ENCODE measurements at regions not wholly inside any gene's neighbourhood (a gene's known extent, or its start where the extent isn't known, plus 50 kb on each side); places are given as distances from the start of the nearest gene placed in this dataset.

DNA sequence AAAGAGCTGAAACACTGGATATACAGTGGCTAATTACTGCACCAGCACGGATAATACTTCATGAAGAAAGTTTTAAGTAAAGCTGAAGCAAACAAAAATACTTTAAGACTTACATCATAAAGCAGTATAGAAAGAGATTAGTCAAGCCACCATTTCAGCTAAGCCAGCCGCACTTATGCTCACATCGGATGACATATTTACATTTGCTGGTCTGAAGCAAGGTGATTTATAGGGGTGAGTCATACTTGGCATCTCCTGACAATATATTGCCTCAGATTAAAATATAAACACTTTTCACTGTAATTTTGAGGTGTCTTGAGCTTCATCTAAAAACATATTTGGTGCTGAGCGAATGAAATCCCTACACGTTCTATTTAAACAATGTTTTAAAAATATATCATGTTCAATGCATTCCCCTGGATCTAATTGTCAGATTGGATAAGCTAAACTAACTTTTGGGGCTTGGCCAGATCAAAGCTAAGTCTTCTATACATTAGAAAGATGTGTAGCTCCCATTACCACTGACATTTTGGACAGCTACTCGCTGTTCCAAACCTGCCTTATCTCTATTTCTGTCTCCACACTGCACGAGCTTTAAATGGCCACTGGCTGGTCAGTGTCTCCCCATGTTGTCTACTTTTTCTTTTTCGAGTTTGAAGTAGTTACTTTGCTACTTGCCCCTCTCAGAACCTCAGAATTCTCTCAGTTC, 103.2 kb downstream of the VCX2 start:
- Histone ChIP-seq H4K20me1 (ENCODE audit: insufficient read depth, low read length) (no peaks in the 10 kb centered on the region), H3K4me2 (ENCODE audit: low read length) (no peak overlapping the region), H3K4me3 (ENCODE audit: low read depth, low read length, poor library complexity, severe bottlenecking) (no peak overlapping the region), H3K4me1 (ENCODE audit: insufficient read depth, low read length, poor library complexity, severe bottlenecking) (no peaks in the 10 kb centered on the region), H3K9me2 (ENCODE audit: insufficient read depth, low read length) (no peaks in the 10 kb centered on the region), H3K36me3 (ENCODE audit: insufficient read depth, low read length) (no peaks in the 10 kb centered on the region), H2AFZ (ENCODE audit: low read length) (no peak overlapping the region), H3K9me3 (ENCODE audit: low read length) (no peaks in the 10 kb centered on the region), H3K79me2 (ENCODE audit: insufficient read depth, low read depth, low read length) (no peaks in the 10 kb centered on the region), H3K27ac (ENCODE audit: low read depth, low read length, poor library complexity, severe bottlenecking) (no peak overlapping the region)
- intact Hi-C loops (cut with micrococcal nuclease; ENCODE audit: unreplicated experiment), result no loop called here
- no TSS peak for BruUV-seq (replicated peaks)
- TF ChIP-seq, protein P1, sequence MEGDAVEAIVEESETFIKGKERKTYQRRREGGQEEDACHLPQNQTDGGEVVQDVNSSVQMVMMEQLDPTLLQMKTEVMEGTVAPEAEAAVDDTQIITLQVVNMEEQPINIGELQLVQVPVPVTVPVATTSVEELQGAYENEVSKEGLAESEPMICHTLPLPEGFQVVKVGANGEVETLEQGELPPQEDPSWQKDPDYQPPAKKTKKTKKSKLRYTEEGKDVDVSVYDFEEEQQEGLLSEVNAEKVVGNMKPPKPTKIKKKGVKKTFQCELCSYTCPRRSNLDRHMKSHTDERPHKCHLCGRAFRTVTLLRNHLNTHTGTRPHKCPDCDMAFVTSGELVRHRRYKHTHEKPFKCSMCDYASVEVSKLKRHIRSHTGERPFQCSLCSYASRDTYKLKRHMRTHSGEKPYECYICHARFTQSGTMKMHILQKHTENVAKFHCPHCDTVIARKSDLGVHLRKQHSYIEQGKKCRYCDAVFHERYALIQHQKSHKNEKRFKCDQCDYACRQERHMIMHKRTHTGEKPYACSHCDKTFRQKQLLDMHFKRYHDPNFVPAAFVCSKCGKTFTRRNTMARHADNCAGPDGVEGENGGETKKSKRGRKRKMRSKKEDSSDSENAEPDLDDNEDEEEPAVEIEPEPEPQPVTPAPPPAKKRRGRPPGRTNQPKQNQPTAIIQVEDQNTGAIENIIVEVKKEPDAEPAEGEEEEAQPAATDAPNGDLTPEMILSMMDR (conservative IDR thresholded peaks at IDR 0.05; ENCODE audit: low read length), result no peak
- no peak for TF ChIP-seq EZH2phosphoT487 (IDR thresholded peaks at IDR 0.05; ENCODE audit: borderline replicate concordance, low read depth, low read length)
- no peak for DNase-seq (ENCODE audit: low spot score)
- CTCF ChIA-PET (ENCODE audit: unreplicated experiment), result no interaction called here
- POLR2A ChIA-PET, result interaction anchor here (0.9 kb wide), 1 partner anchor 15 kb away, joined by 3 read pairs; no protein-coding TSS in a partner anchor

DNA sequence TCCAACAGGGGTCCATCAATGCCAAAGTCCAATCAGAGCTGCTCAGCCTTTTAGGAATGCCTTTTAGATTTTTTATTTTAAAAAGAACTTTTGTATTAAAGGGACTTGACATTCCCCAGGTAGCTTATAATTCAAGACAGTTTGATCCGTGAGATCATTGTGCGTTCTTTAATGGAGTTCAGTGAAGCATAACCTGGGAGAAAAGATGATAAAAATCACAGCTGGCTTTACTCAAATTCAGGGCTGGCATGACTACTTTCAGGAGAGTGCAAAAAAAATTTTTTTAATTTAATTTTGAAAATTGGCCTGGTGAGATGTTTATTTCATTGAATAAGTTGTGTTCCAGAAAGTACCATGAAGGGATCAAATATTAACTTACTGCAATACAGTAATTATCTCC, 118.2 kb downstream of the VCX2 start:
- Histone ChIP-seq H3K36me3 (ENCODE audit: insufficient read depth, low read length) (no peaks in the 10 kb centered on the region), H3K4me3 (ENCODE audit: low read depth, low read length, poor library complexity, severe bottlenecking) (no peak overlapping the region), H3K4me1 (ENCODE audit: insufficient read depth, low read length, poor library complexity, severe bottlenecking) (no peaks in the 10 kb centered on the region), H3K4me2 (ENCODE audit: low read length) (no peak overlapping the region), H2AFZ (ENCODE audit: low read length) (no peak overlapping the region), H3K79me2 (ENCODE audit: insufficient read depth, low read depth, low read length) (no peaks in the 10 kb centered on the region), H3K9me3 (ENCODE audit: low read length) (no peaks in the 10 kb centered on the region), H3K27ac (ENCODE audit: low read depth, low read length, poor library complexity, severe bottlenecking) (no peak overlapping the region), H3K9me2 (ENCODE audit: insufficient read depth, low read length) (no peaks in the 10 kb centered on the region), H4K20me1 (ENCODE audit: insufficient read depth, low read length) (no peaks in the 10 kb centered on the region)
- CTCF ChIA-PET (ENCODE audit: unreplicated experiment), result no interaction called here
- no peak for TF ChIP-seq EZH2phosphoT487 (IDR thresholded peaks at IDR 0.05; ENCODE audit: borderline replicate concordance, low read depth, low read length)
- TF ChIP-seq, protein P1 (conservative IDR thresholded peaks at IDR 0.05; ENCODE audit: low read length), result no peak
- no peak for DNase-seq (ENCODE audit: low spot score)
- intact Hi-C loops (cut with micrococcal nuclease; ENCODE audit: unreplicated experiment), result no loop called here
- POLR2A ChIA-PET, result interaction anchor here (0.7 kb wide), 1 partner anchor 15 kb away, joined by 3 read pairs; no protein-coding TSS in a partner anchor
- no TSS peak for BruUV-seq (replicated peaks)

DNA sequence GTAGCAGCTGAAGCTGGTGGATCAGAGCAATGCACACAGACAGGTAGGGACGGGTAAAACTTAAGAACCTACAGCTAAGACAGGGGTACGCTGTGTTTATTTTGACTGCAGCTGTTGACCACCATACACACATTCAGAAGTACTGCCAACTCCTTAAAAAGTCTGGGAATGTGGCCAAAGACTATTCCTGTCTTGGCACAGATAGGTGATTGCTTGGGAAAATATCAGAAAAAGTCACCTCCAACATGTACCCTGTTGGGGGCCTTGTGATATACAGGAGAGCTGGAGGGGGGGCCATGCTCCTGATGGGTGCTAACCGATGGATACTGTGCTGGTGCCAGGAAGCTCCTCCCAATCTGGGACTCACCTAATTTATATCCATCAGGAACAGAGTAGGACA, 121.2 kb downstream of the VCX2 start:
- no peaks in the 10 kb centered on the region for H3K9me3 ChIP-seq (ENCODE audit: low read length)
- H3K36me3 ChIP-seq (ENCODE audit: insufficient read depth, low read length), result no peaks in the 10 kb centered on the region
- POLR2A ChIA-PET, result no interaction called here
- H4K20me1 ChIP-seq (ENCODE audit: insufficient read depth, low read length), result no peaks in the 10 kb centered on the region
- no peak overlapping the region for H3K27ac ChIP-seq (ENCODE audit: low read depth, low read length, poor library complexity, severe bottlenecking)
- no peak overlapping the region for H2AFZ ChIP-seq (ENCODE audit: low read length)
- BruUV-seq (replicated peaks), result no TSS peak
- no peak overlapping the region for H3K4me3 ChIP-seq (ENCODE audit: low read depth, low read length, poor library complexity, severe bottlenecking)
- H3K4me2 ChIP-seq (ENCODE audit: low read length), result no peak overlapping the region
- no peaks in the 10 kb centered on the region for H3K79me2 ChIP-seq (ENCODE audit: insufficient read depth, low read depth, low read length)
- TF ChIP-seq, protein P1 (conservative IDR thresholded peaks at IDR 0.05; ENCODE audit: low read length), result no peak
- TF ChIP-seq EZH2phosphoT487 (IDR thresholded peaks at IDR 0.05; ENCODE audit: borderline replicate concordance, low read depth, low read length), result no peak
- no peaks in the 10 kb centered on the region for H3K9me2 ChIP-seq (ENCODE audit: insufficient read depth, low read length)
- CTCF ChIA-PET (ENCODE audit: unreplicated experiment), result no interaction called here
- H3K4me1 ChIP-seq (ENCODE audit: insufficient read depth, low read length, poor library complexity, severe bottlenecking), result no peaks in the 10 kb centered on the region
- DNase-seq (ENCODE audit: low spot score), result no peak
- intact Hi-C loops (cut with micrococcal nuclease; ENCODE audit: unreplicated experiment), result no loop called here

All from OCI-LY7 (cell line).